Endothelial cell of umbilical vein (primary cell): ENCODE measurements at regions not wholly inside any gene's neighbourhood (a gene's known extent, or its start where the extent isn't known, plus 50 kb on each side); places are given as distances from the start of the nearest gene placed in this dataset.

ENCODE experiments used
- BruUV-seq: library from RNA; stranded (reverse); fragments of 400-500 nt; replicated peaks from 2 replicates; lab custom pipeline; 2021; lab: Mats Ljungman, UMichigan
- CTCF ChIA-PET: fragments of 300-600, 350-600 bp; sonication (Branson Sonifier 250); formaldehyde crosslinking; loops from one replicate; lab custom pipeline; 2021; ENCODE audit warnings: antibody characterized with exemption, inconsistent platforms; lab: Charles Lee
- POLR2A ChIA-PET: fragments of 300-600, 350-600 bp; sonication (Branson Sonifier 250); formaldehyde crosslinking; loops from one replicate; lab custom pipeline; 2021; ENCODE audit warnings: antibody characterized with exemption, inconsistent platforms; lab: Charles Lee
- DNase-seq: peaks from one replicate; pipeline ENCODE4 v3.0.0-alpha.2; 2011; ENCODE audit warnings: low read depth, low spot score
- FAIRE-seq: peaks from 2 replicates; lab custom pipeline; 2011; peaks lifted over from hg19 to GRCh38; lab: Jason Lieb, UNC
- H2AFZ ChIP-seq: 2 replicates; pipeline ENCODE4 v1.6.0; 2012; ENCODE audit warnings: low read depth, low read length, control low read depth, inconsistent platforms
- H3K27ac ChIP-seq: 2 replicates; pipeline ENCODE4 v1.5.1; 2011; ENCODE audit warnings: low read depth, mild to moderate bottlenecking, control low read depth, low read length, moderate library complexity; ENCODE audit not compliant: insufficient read depth
- H3K27me3 ChIP-seq, 2 experiments: 2 replicates each; pipeline versions ENCODE4 v1.6.0 to v1.6.1; 2011; ENCODE audit warnings: low read length in 2 of 2, mixed read lengths in 1 of 2; ENCODE audit not compliant: control insufficient read depth in 2 of 2, insufficient read depth in 2 of 2
- H3K36me3 ChIP-seq, 2 experiments: 2 replicates in 1 of 2; 3 replicates in 1 of 2; pipeline ENCODE4 v1.5.1; 2011; ENCODE audit warnings: low read length in 2 of 2, mild to moderate bottlenecking in 1 of 2, moderate library complexity in 1 of 2; ENCODE audit not compliant: control insufficient read depth in 2 of 2, insufficient read depth in 2 of 2; ENCODE audit errors: extremely low read depth in 1 of 2
- H3K4me1 ChIP-seq: 3 replicates; pipeline ENCODE4 v1.5.1; 2011; ENCODE audit warnings: mild to moderate bottlenecking, low read length; ENCODE audit not compliant: control insufficient read depth, insufficient read depth; ENCODE audit errors: extremely low read depth
- H3K4me2 ChIP-seq: 2 replicates; pipeline ENCODE4 v1.6.1; 2011; ENCODE audit warnings: low read length, control low read depth, mixed read lengths; ENCODE audit not compliant: insufficient read depth
- H3K4me3 ChIP-seq, 3 experiments: fragments of 200-600 bp in 1 of 3; sonication (generic), shearing (Covaris generic) in 1 of 3; replicated peaks in 1 of 3; 2 replicates each; pipeline ENCODE4 v1.5.1; 2011 to 2016; ENCODE audit warnings: control low read depth in 3 of 3, low read length in 3 of 3, mild to moderate bottlenecking in 2 of 3, inconsistent platforms in 1 of 3, low read depth in 1 of 3, moderate library complexity in 1 of 3; ENCODE audit not compliant: insufficient read depth in 1 of 3
- H3K79me2 ChIP-seq: 2 replicates; pipeline ENCODE4 v1.6.0; 2012; ENCODE audit warnings: low read length, inconsistent platforms; ENCODE audit not compliant: control insufficient read depth, insufficient read depth
- H3K9ac ChIP-seq: replicated peaks from 2 replicates; pipeline ENCODE3; 2011; ENCODE audit warnings: low read length, control low read depth; ENCODE audit not compliant: insufficient read depth; ENCODE audit errors: extremely low read depth
- H3K9me1 ChIP-seq: replicated peaks from 3 replicates; pipeline ENCODE4 v1.6.0; 2011; ENCODE audit warnings: mild to moderate bottlenecking, low read length; ENCODE audit not compliant: control insufficient read depth, insufficient read depth; ENCODE audit errors: extremely low read depth
- H3K9me3 ChIP-seq: replicated peaks from 2 replicates; pipeline ENCODE4 v1.5.1; 2012; ENCODE audit warnings: low read length, inconsistent platforms; ENCODE audit not compliant: control insufficient read depth, insufficient read depth
- H4K20me1 ChIP-seq: replicated peaks from 2 replicates; pipeline ENCODE3; 2011; ENCODE audit warnings: mild to moderate bottlenecking, low read length; ENCODE audit not compliant: control insufficient read depth, insufficient read depth; ENCODE audit errors: extremely low read depth
- EZH2 ChIP-seq: IDR thresholded peaks from 2 replicates; pipeline ENCODE4 v1.6.1; 2012; ENCODE audit warnings: borderline replicate concordance, low read depth, mild to moderate bottlenecking, moderate library complexity, low read length, inconsistent platforms; ENCODE audit not compliant: severe bottlenecking
- FOS ChIP-seq: IDR thresholded peaks from 2 replicates; pipeline ENCODE4 v1.6.1; 2011; ENCODE audit warnings: mild to moderate bottlenecking, low read length, moderate library complexity, borderline replicate concordance; ENCODE audit not compliant: insufficient read depth
- GATA2 ChIP-seq: IDR thresholded peaks from 2 replicates; pipeline ENCODE4 v1.7.0; 2011; ENCODE audit warnings: low read depth, mild to moderate bottlenecking, moderate library complexity, mixed read lengths, low read length; ENCODE audit not compliant: insufficient read length, insufficient read depth
- JUN ChIP-seq: IDR thresholded peaks from 2 replicates; pipeline ENCODE4 v1.6.1; 2011; ENCODE audit warnings: borderline replicate concordance, low read depth; ENCODE audit not compliant: insufficient read length, insufficient read depth
- POLR2AphosphoS5 ChIP-seq: IDR thresholded peaks from 2 replicates; pipeline ENCODE4 v1.6.1; 2012; ENCODE audit warnings: low read depth, mild to moderate bottlenecking, control low read depth, low read length, moderate library complexity; ENCODE audit not compliant: insufficient read depth
- dilution Hi-C: fragments of 300-500 bp; cut with MboI; formaldehyde crosslinking; loops from one replicate; pipeline ENCODE4 v1.15.0; 2019; ENCODE audit warnings: low sequenced_read_pairs; ENCODE audit not compliant: extremely low pct_ligation_motif_present
- intact Hi-C: fragments of 100-400 bp; cut with micrococcal nuclease; formaldehyde crosslinking; loops from one replicate; pipeline ENCODE4 v1.10.0; 2022
- TF ChIP-seq, protein P1 (sequence below), 2 donors: IDR thresholded peaks; 1 replicate in 1 of 2; 2 replicates in 1 of 2; pipeline ENCODE4 v1.5.1; 2011; ENCODE audit warnings: low read length in 2 of 2, mild to moderate bottlenecking in 2 of 2, moderate library complexity in 2 of 2, control low read depth in 1 of 2, inconsistent platforms in 1 of 2, low read depth in 1 of 2; ENCODE audit not compliant: insufficient read depth in 1 of 2; ENCODE audit errors: extremely low read depth in 1 of 2
- TF ChIP-seq, protein P2 (sequence below): IDR thresholded peaks from 2 replicates; pipeline ENCODE4 v1.6.1; 2011; ENCODE audit not compliant: insufficient read depth, insufficient read length

- TF ChIP-seq POLR2AphosphoS5 (no peak), GATA2 (no peak), EZH2 (no peak)
- H4K20me1 ChIP-seq = no peaks in the 10 kb centered on the region
- no peaks in the 10 kb centered on the region for H3K36me3 ChIP-seq
- no peaks in the 10 kb centered on the region for H3K9me3 ChIP-seq
- BruUV-seq = no TSS peak
- H3K4me3 ChIP-seq = no peak overlapping the region
- FAIRE-seq (no peak), DNase-seq (no peak)
- intact Hi-C loops = no loop called here
- peaks cover 0 to 2% of the 10 kb centered on the region in 2 experiments for H3K27me3 ChIP-seq
- no peaks in the 10 kb centered on the region for H3K79me2 ChIP-seq
- H3K4me2 ChIP-seq = no peak overlapping the region
- dilution Hi-C loops = no loop called here
- no peaks in the 10 kb centered on the region for H3K9me1 ChIP-seq
- no peaks in the 10 kb centered on the region for H3K4me1 ChIP-seq
- no peak overlapping the region for H3K9ac ChIP-seq
- CTCF ChIA-PET = no interaction called here
- H2AFZ ChIP-seq = no peak overlapping the region
- POLR2A ChIA-PET = no interaction called here
- no peak overlapping the region for H3K27ac ChIP-seq
Observed at GRCh38 chr3:46100812-46101211, 73.5 kb upstream of the XCR1 start.

GRCh38 chr3:46098319-46098761, 71.1 kb upstream of the XCR1 start:
- intact Hi-C loops (no loop called here), dilution Hi-C loops (no loop called here)
- DNase-seq (no peak), FAIRE-seq (no peak)
- H3K9me3 ChIP-seq = no peaks in the 10 kb centered on the region
- ChIA-PET CTCF (no interaction called here), POLR2A (interaction anchor here (0.7 kb wide), 1 partner anchor 31 kb away, joined by 5 read pairs; no protein-coding TSS in a partner anchor)
- H3K36me3 ChIP-seq = no peaks in the 10 kb centered on the region
- H2AFZ ChIP-seq = no peak overlapping the region
- no peak for TF ChIP-seq EZH2
- TF ChIP-seq JUN = no peak
- TF ChIP-seq, protein P1, sequence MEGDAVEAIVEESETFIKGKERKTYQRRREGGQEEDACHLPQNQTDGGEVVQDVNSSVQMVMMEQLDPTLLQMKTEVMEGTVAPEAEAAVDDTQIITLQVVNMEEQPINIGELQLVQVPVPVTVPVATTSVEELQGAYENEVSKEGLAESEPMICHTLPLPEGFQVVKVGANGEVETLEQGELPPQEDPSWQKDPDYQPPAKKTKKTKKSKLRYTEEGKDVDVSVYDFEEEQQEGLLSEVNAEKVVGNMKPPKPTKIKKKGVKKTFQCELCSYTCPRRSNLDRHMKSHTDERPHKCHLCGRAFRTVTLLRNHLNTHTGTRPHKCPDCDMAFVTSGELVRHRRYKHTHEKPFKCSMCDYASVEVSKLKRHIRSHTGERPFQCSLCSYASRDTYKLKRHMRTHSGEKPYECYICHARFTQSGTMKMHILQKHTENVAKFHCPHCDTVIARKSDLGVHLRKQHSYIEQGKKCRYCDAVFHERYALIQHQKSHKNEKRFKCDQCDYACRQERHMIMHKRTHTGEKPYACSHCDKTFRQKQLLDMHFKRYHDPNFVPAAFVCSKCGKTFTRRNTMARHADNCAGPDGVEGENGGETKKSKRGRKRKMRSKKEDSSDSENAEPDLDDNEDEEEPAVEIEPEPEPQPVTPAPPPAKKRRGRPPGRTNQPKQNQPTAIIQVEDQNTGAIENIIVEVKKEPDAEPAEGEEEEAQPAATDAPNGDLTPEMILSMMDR (IDR thresholded peaks at IDR 0.05; ENCODE audit: extremely low read depth in 1 of 2, insufficient read depth in 1 of 2, low read depth in 1 of 2, low read length in 2 of 2) = no peak
- TF ChIP-seq FOS = no peak
- TF ChIP-seq, protein P2, sequence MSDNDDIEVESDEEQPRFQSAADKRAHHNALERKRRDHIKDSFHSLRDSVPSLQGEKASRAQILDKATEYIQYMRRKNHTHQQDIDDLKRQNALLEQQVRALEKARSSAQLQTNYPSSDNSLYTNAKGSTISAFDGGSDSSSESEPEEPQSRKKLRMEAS = no peak
- H3K4me1 ChIP-seq = no peaks in the 10 kb centered on the region
- no peaks in the 10 kb centered on the region for H4K20me1 ChIP-seq
- H3K79me2 ChIP-seq = no peaks in the 10 kb centered on the region
- H3K4me3 ChIP-seq = no peak overlapping the region
- H3K9me1 ChIP-seq = no peaks in the 10 kb centered on the region
- no peak overlapping the region for H3K27ac ChIP-seq
- H3K9ac ChIP-seq = no peak overlapping the region
- no TSS peak for BruUV-seq
- H3K4me2 ChIP-seq = no peak overlapping the region
- no peaks in the 10 kb centered on the region for H3K27me3 ChIP-seq
